Natural killer cell treated with Interleukin-12 subunit alpha and Interleukin-12 subunit beta and Interleukin-15 and Interleukin-18, amount 100 ng/mL, for 72 hours (primary cell): ENCODE measurements at regions not wholly inside any gene's neighbourhood (a gene's known extent, or its start where the extent isn't known, plus 50 kb on each side); places are given as distances from the start of the nearest gene placed in this dataset.
"Not testable (repeated sequence)": the region's sequence is repeated elsewhere in the genome, so short reads cannot be mapped to it uniquely, and the experiment has no call there.

Source experiments
- ATAC-seq, 2 donors: fragments of 150-1000 bp; cut with Tn5 transposase in 1 of 2; sonication (Bioruptor Pico), chemical (Tn5 transposase) in 1 of 2; 2 replicates each; pipeline ENCODE4 v1.10.0; 2021
- DNase-seq: peaks from one replicate; pipeline ENCODE4 v3.0.0; 2022; ENCODE audit warnings: low spot score
- H3K27ac Mint-ChIP-seq, 2 donors: 1 replicate in 1 of 2; 2 replicates in 1 of 2; pipeline ENCODE4 v1.8.0; 2022; ENCODE audit warnings: mixed read lengths in 2 of 2, mild to moderate bottlenecking in 1 of 2, moderate library complexity in 1 of 2
- H3K27me3 Mint-ChIP-seq, 2 donors: 1 replicate in 1 of 2; 2 replicates in 1 of 2; pipeline ENCODE4 v1.8.0; 2022; ENCODE audit warnings: mixed read lengths in 2 of 2
- H3K36me3 Mint-ChIP-seq: one replicate; pipeline ENCODE4 v1.8.0; 2022; ENCODE audit warnings: mixed read lengths
- H3K4me1 Mint-ChIP-seq, 2 donors: 1 replicate in 1 of 2; 2 replicates in 1 of 2; pipeline ENCODE4 v1.8.0; 2022; ENCODE audit warnings: low read depth in 2 of 2, mixed read lengths in 2 of 2, mild to moderate bottlenecking in 1 of 2
- H3K4me3 Mint-ChIP-seq: one replicate; pipeline ENCODE4 v1.8.0; 2022; ENCODE audit warnings: mixed read lengths
- H3K9me3 Mint-ChIP-seq: 2 replicates; pipeline ENCODE4 v1.8.0; 2022; ENCODE audit warnings: mixed read lengths

GRCh38 chr16:62829084-62829483 lies 792.8 kb upstream of the CDH8 start:
- H3K27me3 Mint-ChIP-seq: no peaks in the 10 kb centered on the region
- no peaks in the 10 kb centered on the region for H3K4me1 Mint-ChIP-seq
- ATAC-seq: no peak

DNA sequence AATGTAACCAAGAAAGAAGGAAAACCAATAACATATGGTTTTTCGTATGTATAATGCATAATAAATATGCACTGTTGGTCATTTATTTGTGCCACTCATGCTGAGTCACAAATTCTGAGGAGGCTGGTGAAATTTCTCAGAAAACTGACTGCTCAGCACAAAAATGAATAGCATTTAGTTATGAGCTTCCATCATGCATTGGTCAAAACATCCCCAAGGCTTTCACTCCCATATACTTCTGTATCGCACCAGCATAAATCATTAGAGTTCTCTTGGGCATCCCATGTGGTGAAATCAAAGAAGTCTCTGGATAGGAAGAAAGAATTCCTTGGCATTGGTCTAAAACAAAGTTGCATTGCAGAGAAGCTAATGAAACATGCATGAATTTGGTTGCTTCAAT lies 785.6 kb upstream of the CDH8 start:
- Mint-ChIP-seq H3K4me3 (no peak overlapping the region), H3K4me1 (no peaks in the 10 kb centered on the region), H3K9me3 (peaks cover 23% of the 10 kb centered on the region), H3K27ac (no peak overlapping the region), H3K27me3 (no peaks in the 10 kb centered on the region), H3K36me3 (peaks cover 14% of the 10 kb centered on the region)
- ATAC-seq (no peak), DNase-seq (no peak)

More at GRCh38 chr16:62829084-62829483, 792.8 kb upstream of the CDH8 start:
- Mint-ChIP-seq H3K36me3 (peaks cover 5% of the 10 kb centered on the region), H3K27ac (no peak overlapping the region), H3K4me3 (no peak overlapping the region), H3K9me3 (peaks cover 18% of the 10 kb centered on the region)
- no peak for DNase-seq

- no peaks in the 10 kb centered on the region for H3K27me3 Mint-ChIP-seq
- ATAC-seq: no peak
- no peaks in the 10 kb centered on the region for H3K4me1 Mint-ChIP-seq
- H3K9me3 Mint-ChIP-seq: peaks cover 18% of the 10 kb centered on the region
- H3K27ac Mint-ChIP-seq: no peak overlapping the region
- no peak for DNase-seq
- no peak overlapping the region for H3K4me3 Mint-ChIP-seq
- H3K36me3 Mint-ChIP-seq: peaks cover 8% of the 10 kb centered on the region
These were observed 780.8 kb upstream of the CDH8 start for GRCh38 chr16:62816971-62817519.

DNA sequence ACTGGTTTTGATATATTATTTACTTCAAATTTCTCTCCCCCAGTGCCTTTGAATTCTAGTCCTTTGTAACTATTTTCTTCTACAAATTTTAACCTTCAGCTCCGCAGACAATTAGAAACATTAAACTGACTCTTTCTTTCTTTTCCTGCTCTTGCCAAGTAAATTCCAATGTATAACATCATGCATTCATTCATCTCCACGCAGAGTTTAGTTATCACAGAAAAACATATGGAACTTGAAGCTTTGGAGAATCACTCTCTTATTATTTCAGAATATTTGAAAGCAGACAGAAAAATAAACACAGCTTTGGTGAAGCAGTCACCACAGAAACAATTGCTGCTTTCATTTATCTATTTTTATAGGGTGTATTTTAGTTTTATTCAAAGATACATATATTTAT lies 778.7 kb upstream of the CDH8 start:
- Mint-ChIP-seq H3K27ac (no peak overlapping the region), H3K4me1 (no peaks in the 10 kb centered on the region), H3K27me3 (no peaks in the 10 kb centered on the region), H3K4me3 (no peak overlapping the region), H3K9me3 (peaks cover 19% of the 10 kb centered on the region), H3K36me3 (peaks cover 8% of the 10 kb centered on the region)
- ATAC-seq (no peak), DNase-seq (no peak)

GRCh38 chr16:62805221-62805857 lies 769.1 kb upstream of the CDH8 start:
- Mint-ChIP-seq H3K36me3 (no peaks in the 10 kb centered on the region), H3K4me3 (no peak overlapping the region), H3K4me1 (no peaks in the 10 kb centered on the region), H3K27me3 (no peaks in the 10 kb centered on the region), H3K9me3 (peaks cover 7% of the 10 kb centered on the region), H3K27ac (no peak overlapping the region)
- DNase-seq (no peak), ATAC-seq (no peak)

DNA sequence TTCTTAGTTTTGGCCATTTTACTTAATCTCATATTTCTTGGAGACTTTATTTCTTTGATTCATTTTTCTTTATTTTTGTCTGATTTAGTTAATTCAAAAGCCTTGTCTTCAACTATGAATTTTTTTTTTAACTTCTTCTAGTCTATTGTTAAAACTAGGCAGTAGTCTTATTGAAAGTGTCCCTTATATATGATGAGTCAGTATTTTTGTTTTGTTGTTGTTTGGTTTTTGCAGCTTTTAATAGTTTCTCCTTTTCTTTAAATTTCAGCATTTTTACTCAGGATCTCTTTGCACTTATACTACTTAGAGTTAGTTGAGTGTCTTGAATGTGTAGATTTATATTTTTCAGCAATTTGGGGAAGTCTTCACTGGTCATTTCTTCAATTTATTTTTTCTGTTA lies 758.5 kb upstream of the CDH8 start:
- no peak for ATAC-seq
- Mint-ChIP-seq H3K27me3 (no peaks in the 10 kb centered on the region), H3K27ac (no peak overlapping the region), H3K4me1 (no peaks in the 10 kb centered on the region), H3K4me3 (no peak overlapping the region), H3K36me3 (peaks cover 25% of the 10 kb centered on the region), H3K9me3 (peaks cover 26% of the 10 kb centered on the region)
- no peak for DNase-seq

GRCh38 chr16:62780081-62780480 lies 743.8 kb upstream of the CDH8 start:
- H3K36me3 Mint-ChIP-seq, H3K4me1 Mint-ChIP-seq, H3K4me3 Mint-ChIP-seq, DNase-seq, ATAC-seq, H3K27me3 Mint-ChIP-seq, H3K27ac Mint-ChIP-seq: not testable (repeated sequence)
- peaks cover 12% of the 10 kb centered on the region for H3K9me3 Mint-ChIP-seq

GRCh38 chr16:62764572-62764971 lies 728.3 kb upstream of the CDH8 start:
- Mint-ChIP-seq H3K4me3 (no peak overlapping the region), H3K4me1 (no peaks in the 10 kb centered on the region), H3K27ac (no peak overlapping the region), H3K27me3 (no peaks in the 10 kb centered on the region), H3K36me3 (peaks cover 10% of the 10 kb centered on the region), H3K9me3 (peaks cover 33% of the 10 kb centered on the region)
- DNase-seq (no peak), ATAC-seq (no peak)

- no peaks in the 10 kb centered on the region for H3K4me1 Mint-ChIP-seq
- no peak overlapping the region for H3K27ac Mint-ChIP-seq
- no peaks in the 10 kb centered on the region for H3K27me3 Mint-ChIP-seq
- H3K9me3 Mint-ChIP-seq: peaks cover 39% of the 10 kb centered on the region
- H3K4me3 Mint-ChIP-seq: no peak overlapping the region
- ATAC-seq: no peak
- DNase-seq: no peak
- H3K36me3 Mint-ChIP-seq: peaks cover 20% of the 10 kb centered on the region
These were observed 724.2 kb upstream of the CDH8 start for GRCh38 chr16:62760398-62760797.

GRCh38 chr16:62755938-62756337 lies 719.7 kb upstream of the CDH8 start:
- ATAC-seq (no peak), DNase-seq (no peak)
- Mint-ChIP-seq H3K36me3 (peaks cover 16% of the 10 kb centered on the region), H3K4me1 (no peaks in the 10 kb centered on the region), H3K4me3 (no peak overlapping the region), H3K27me3 (no peaks in the 10 kb centered on the region), H3K9me3 (peaks cover 34% of the 10 kb centered on the region), H3K27ac (no peak overlapping the region)

DNA sequence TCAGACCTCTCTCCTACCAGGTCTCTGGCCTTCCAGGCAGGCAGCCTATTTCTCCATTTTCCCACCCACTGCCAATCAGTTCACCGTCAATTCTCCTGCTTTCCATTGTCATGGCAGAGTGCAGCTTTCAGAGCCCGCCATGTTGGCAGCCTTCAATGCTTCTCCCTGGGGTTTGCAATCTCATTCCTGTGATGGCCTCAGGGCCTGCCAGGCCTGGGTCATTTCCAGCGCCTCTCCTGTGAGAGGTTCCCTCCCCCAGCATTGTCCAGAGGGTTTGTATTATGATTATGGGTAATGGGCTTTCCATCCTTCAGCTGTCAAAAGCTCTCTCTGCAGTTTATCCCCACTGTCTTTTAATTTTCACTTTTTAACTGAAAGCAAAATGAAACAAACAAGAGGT lies 716.6 kb upstream of the CDH8 start:
- ATAC-seq: no peak

GRCh38 chr16:62751218-62751617 lies 715.0 kb upstream of the CDH8 start:
- no peak overlapping the region for H3K4me3 Mint-ChIP-seq
- H3K9me3 Mint-ChIP-seq: peaks cover 27% of the 10 kb centered on the region
- H3K4me1 Mint-ChIP-seq: no peaks in the 10 kb centered on the region
- no peaks in the 10 kb centered on the region for H3K27me3 Mint-ChIP-seq
- peaks cover 5% of the 10 kb centered on the region for H3K36me3 Mint-ChIP-seq
- ATAC-seq (no peak), DNase-seq (no peak)
- H3K27ac Mint-ChIP-seq: no peak overlapping the region

More for the DNA sequence above, 716.6 kb upstream of the CDH8 start:
- Mint-ChIP-seq H3K27ac (no peak overlapping the region), H3K36me3 (peaks cover 11% of the 10 kb centered on the region), H3K9me3 (peaks cover 26% of the 10 kb centered on the region), H3K27me3 (no peaks in the 10 kb centered on the region), H3K4me3 (no peak overlapping the region), H3K4me1 (no peaks in the 10 kb centered on the region)
- DNase-seq: no peak

- H3K9me3 Mint-ChIP-seq: peaks cover 36% of the 10 kb centered on the region
- H3K36me3 Mint-ChIP-seq: peaks cover 21% of the 10 kb centered on the region
- H3K27ac Mint-ChIP-seq: no peak overlapping the region
- H3K4me3 Mint-ChIP-seq: no peak overlapping the region
- no peaks in the 10 kb centered on the region for H3K4me1 Mint-ChIP-seq
- no peak for DNase-seq
- no peaks in the 10 kb centered on the region for H3K27me3 Mint-ChIP-seq
- no peak for ATAC-seq
These were observed 705.5 kb upstream of the CDH8 start for GRCh38 chr16:62741692-62742091.

GRCh38 chr16:62738666-62739460 lies 702.6 kb upstream of the CDH8 start:
- no peak for DNase-seq
- H3K27ac Mint-ChIP-seq: no peak overlapping the region
- peaks cover 25% of the 10 kb centered on the region for H3K9me3 Mint-ChIP-seq
- H3K4me1 Mint-ChIP-seq: no peaks in the 10 kb centered on the region
- H3K36me3 Mint-ChIP-seq: peaks cover 21% of the 10 kb centered on the region
- no peak overlapping the region for H3K4me3 Mint-ChIP-seq
- no peaks in the 10 kb centered on the region for H3K27me3 Mint-ChIP-seq
- no peak for ATAC-seq
